Left colon (tissue), 2 donors: ENCODE measurements at regions not wholly inside any gene's neighbourhood (a gene's known extent, or its start where the extent isn't known, plus 50 kb on each side); places are given as distances from the start of the nearest gene placed in this dataset.

Experiments used
- ATAC-seq: fragments of 200-7000 bp; cut with Tn5 transposase; one replicate; pipeline ENCODE4 v1.9.1; 2020; ENCODE audit warnings: mild to moderate bottlenecking, moderate library complexity
- DNase-seq, 2 donors: peaks; one replicate each; pipeline ENCODE4 v3.0.0-alpha.2; 2020
- intact Hi-C, 2 donors: fragments of 100-400 bp; cut with DNase I in 1 of 2; cut with micrococcal nuclease in 1 of 2; formaldehyde crosslinking; loops; one replicate each; pipeline versions ENCODE4 v1.11.2 to v1.14.0; 2022; cut with DNase I, micrococcal nuclease
- donor health status: DM: no; HTN: no; CAD: no.
- donor health status: DM: yes; HTN: yes; CAD: no.

- intact Hi-C loops, result no loop called here
- DNase-seq, result no peak
- ATAC-seq, result no peak
These were observed 241.8 kb downstream of the TTLL2 start for GRCh38 chr6:167566711-167567141.

GRCh38 chr6:167567142-167568033, 242.5 kb downstream of the TTLL2 start:
- ATAC-seq (no peak), DNase-seq (no peak)
- intact Hi-C loops, result no loop called here

GRCh38 chr6:167568407-167569024, 243.6 kb downstream of the TTLL2 start:
- intact Hi-C loops, result no loop called here
- ATAC-seq (no peak), DNase-seq (no peak)

GRCh38 chr6:167569041-167569805, 244.3 kb downstream of the TTLL2 start:
- DNase-seq, result no peak
- intact Hi-C loops, result no loop called here
- no peak for ATAC-seq

- intact Hi-C loops, result no loop called here
- DNase-seq (no peak), ATAC-seq (no peak)
These were observed 245.0 kb downstream of the TTLL2 start for GRCh38 chr6:167569879-167570278.

- ATAC-seq (no peak), DNase-seq (no peak)
- intact Hi-C loops, result no loop called here
These were observed 245.8 kb downstream of the TTLL2 start for GRCh38 chr6:167570460-167571400.

GRCh38 chr6:167571550-167571949, 246.7 kb downstream of the TTLL2 start:
- DNase-seq (no peak), ATAC-seq (no peak)

GRCh38 chr6:167572106-167572505, 247.2 kb downstream of the TTLL2 start:
- no peak for DNase-seq
- no peak for ATAC-seq
- intact Hi-C loops, result no loop called here

More at GRCh38 chr6:167571550-167571949, 246.7 kb downstream of the TTLL2 start:
- intact Hi-C loops, result no loop called here

GRCh38 chr6:167572841-167573271, 248.0 kb downstream of the TTLL2 start:
- intact Hi-C loops, result no loop called here
- DNase-seq, result no peak
- no peak for ATAC-seq

GRCh38 chr6:167573461-167574215, 248.8 kb downstream of the TTLL2 start:
- no peak for ATAC-seq
- DNase-seq, result no peak
- intact Hi-C loops, result no loop called here

- DNase-seq (no peak), ATAC-seq (no peak)
- intact Hi-C loops, result no loop called here
These were observed 249.7 kb downstream of the TTLL2 start for GRCh38 chr6:167574431-167575151.

- intact Hi-C loops, result no loop called here
- DNase-seq (no peak), ATAC-seq (no peak)
These were observed 250.3 kb downstream of the TTLL2 start for GRCh38 chr6:167575158-167575696.

- ATAC-seq (no peak), DNase-seq (no peak)
- intact Hi-C loops, result no loop called here
These were observed 250.5 kb upstream of the AFDN start for GRCh38 chr6:167576050-167576741.

GRCh38 chr6:167576828-167577503, 249.7 kb upstream of the AFDN start:
- intact Hi-C loops, result no loop called here
- DNase-seq (no peak), ATAC-seq (no peak)

GRCh38 chr6:167577891-167578361, 248.8 kb upstream of the AFDN start:
- ATAC-seq (no peak), DNase-seq (no peak)
- intact Hi-C loops, result no loop called here
